GM18526 (cell line): ENCODE measurements at regions not wholly inside any gene's neighbourhood (a gene's known extent, or its start where the extent isn't known, plus 50 kb on each side); places are given as distances from the start of the nearest gene placed in this dataset.

Source experiments
- POLR2A ChIP-seq: IDR thresholded peaks from 3 replicates; pipeline ENCODE4 v1.6.1; 2011; ENCODE audit not compliant: insufficient read length; ENCODE audit errors: extremely low read depth

DNA sequence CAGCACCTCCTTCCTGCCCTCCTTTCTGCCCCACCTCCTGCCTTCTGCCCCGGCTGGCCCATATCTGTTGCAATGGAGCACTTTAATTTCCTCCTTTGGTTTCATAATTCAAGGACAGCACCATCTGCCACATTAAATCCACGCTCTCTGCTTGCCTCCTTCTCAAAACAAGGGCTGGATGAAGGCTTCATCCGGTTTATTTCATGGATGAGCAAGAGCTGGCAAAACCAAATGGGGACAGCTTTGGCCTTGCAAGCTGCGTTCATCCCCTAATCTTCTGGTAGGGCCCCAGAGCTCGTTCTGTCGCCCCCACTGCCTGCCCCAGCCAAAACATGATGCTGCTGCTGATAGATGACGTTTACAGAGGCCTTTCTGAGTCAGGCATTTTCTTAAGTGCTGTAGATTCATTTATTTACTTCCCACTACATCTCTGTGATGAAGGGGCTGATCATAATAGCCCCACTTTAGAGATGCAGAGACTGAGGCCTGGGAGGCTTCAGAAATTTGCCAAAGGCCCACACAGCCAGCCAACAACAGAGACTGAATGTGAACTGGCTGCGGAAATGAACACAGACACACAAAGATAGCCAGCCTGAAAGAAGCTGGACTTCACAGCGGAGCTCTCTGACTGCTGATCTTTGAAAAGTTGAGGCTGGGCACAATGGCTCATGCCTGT lies 115.6 kb upstream of the CPEB4 start:
- no peak for TF ChIP-seq POLR2A

DNA sequence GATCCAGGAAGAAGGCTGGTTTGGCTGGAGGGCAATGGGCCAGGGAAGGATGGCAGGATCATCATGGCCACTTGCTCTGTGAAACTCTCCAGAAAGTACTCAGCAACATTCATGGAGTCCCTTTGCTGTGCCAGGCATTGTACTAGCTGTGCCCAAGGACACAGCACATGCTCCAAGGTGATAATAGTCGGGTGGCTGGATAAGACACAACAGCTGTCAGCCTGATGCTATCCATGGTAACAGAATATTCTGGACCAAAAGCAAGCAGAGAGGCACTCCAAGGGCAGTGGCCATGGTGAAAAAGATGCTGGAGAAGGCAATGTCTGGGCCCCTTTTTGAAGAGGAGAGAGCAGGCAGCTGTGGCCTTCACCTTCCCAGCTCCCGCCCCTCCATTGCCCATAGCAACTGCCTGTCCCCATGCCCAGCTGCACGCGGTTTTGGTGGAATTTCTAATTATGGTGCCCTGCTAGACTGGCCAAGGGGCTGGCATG lies 113.8 kb upstream of the CPEB4 start:
- TF ChIP-seq POLR2A = no peak

GRCh38 chr5:173775261-173776197 lies 112.6 kb upstream of the CPEB4 start:
- TF ChIP-seq POLR2A = no peak

GRCh38 chr5:173777149-173777548 lies 111.0 kb upstream of the CPEB4 start:
- TF ChIP-seq POLR2A = no peak

DNA sequence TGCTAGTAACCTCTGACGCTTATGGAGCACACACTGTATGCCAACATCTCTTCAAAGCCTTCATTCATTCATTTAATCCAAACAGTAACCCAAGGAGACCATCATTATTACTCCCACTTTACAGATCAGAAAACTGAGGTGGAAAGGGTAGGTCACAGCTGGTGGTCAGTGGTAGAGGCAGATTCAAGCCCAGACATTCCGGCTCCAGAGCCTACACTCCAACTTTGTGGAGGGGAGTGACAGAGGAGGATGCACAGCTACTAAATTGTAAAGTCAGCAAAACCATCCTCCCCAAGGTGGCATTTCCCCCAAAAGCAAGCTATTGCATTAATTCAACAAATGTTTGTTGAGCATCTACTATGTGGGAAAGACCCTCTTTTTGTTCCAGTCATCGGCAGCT lies 110.5 kb upstream of the CPEB4 start:
- no peak for TF ChIP-seq POLR2A

DNA sequence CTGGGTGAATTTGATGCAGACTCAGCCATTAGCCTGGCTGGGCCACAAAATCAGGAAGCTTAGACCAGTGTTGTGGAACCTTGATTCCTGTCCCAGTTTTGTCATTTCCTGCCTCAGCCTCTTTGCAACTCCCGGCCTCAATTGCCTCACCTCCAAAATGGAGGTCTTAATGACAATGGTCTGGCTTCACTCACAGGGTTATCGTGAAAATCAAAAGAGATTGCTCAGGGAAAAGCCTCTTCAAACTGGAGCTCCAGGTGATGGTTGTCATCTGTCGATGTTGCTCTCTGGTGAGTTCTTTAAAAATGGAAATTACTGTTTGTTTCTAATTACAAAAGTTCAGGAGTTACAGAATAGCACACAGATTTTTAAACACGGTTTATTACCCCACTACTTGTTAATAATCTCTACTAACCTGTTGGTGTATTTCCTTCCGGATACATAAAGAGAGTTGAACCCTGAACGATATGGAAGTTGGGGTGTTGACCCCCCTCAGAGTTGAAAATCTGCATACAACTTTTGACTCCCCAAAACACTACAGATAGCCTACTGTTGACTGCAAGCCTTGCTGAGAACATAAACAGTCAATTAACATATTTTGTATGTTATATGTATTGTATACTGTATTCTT lies 109.9 kb upstream of the CPEB4 start:
- TF ChIP-seq POLR2A = no peak

GRCh38 chr5:173778784-173779304 lies 109.3 kb upstream of the CPEB4 start:
- no peak for TF ChIP-seq POLR2A

DNA sequence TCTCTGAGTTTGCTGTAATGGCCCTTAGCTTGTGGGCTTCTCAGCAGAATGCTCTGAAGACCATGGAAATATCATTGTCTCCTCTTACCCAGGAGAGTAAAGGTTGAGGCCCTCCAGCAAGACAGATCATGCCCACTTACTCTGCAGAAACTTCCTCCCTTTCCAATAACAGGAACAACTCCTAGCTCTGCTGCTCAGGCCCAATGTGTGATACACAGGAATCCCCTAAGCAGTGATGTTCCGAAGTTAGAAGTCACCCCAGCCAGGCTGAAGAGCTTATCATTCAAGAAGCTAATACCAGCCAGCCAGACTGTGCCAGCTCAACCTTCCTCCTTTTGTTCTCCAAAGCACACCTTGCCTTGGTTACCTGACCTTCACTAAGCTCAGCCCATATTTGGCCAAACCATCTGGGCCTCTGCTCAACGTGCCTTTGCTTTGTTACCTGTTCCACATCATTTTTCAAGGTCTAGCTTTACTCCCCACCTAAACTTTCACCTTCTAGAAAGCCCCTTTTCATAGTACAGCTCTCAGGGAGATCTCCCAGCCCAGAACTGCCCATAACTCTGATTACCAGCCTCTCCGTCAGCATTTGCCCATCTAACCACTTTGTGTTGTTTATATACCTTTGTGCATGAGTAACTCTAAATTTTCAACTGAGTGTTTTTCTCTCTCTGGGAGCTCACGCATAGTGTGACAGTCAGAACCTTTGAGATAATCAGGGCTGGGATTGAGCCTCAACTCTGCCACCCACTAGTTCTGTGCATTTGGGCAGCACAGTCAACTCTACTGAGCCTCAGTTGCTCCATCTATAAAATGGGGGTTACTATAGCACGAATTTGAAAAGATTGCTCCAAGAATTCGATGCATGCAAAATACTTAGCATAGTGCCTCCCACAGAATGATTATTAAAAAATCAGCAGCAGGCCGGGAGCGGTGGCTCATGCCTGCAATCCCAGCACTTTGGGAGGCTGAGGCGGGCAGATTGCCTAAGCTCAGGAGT lies 107.6 kb upstream of the CPEB4 start:
- no peak for TF ChIP-seq POLR2A

DNA sequence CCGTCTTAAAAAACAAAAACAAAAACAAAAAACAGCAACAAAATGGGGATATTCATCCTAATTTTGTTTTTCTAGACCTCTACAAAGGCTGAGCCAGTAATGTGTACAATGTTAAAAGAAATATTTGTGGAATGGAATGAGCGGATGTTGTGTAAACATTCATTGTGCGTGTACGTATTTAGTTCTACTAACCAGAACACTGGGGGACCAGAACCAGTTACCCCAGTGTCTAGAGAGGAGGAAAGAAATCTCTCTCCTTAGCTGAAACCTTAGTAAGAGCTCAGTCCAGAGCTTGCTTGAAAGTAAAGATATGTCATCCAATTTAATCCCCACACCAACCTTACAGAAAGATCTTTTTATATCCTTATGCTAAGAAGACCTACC lies 106.7 kb upstream of the CPEB4 start:
- no peak for TF ChIP-seq POLR2A

DNA sequence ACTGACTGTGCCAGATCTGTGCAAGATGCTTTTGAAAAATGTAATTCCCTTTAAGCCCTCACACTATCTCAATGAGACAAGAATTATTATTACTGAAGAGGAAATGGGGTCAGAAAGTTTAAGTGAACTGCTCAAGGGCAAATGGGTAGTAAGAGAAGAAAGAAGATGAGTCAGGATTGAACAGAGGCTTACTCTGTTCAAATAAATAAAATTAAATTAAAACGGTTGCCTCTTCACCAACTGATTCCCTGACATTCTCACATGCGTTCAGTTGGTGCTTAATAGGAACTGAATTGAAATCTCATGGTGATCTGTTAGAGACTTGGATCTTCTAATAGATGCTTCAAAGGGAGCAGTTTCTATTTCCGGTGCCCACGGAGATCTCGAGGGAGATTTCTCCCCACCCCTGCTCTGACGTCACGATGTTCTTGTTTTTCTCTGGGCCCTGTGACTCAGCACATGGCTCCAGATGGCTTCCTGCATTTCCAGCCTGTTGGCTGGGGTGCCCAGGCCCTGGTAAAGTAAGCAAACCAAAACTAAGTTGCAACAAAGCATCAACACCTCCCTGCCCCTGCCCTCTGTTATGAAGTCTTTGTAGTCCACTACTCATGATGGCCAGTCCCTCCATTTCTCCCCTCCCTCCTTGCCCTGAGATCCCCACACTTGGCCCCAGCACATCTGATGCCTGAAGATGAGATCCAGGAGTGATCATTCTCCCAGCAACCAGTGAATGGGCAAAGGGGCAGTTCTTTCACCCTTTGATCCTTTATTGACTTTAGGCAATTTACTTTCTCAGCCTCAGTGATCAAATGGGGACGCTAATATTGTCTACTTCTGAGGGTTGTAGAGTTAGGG lies 106.1 kb upstream of the CPEB4 start:
- TF ChIP-seq POLR2A = no peak

- no peak for TF ChIP-seq POLR2A
Measured at GRCh38 chr5:173782671-173783101, 105.5 kb upstream of the CPEB4 start.

GRCh38 chr5:173783371-173783770 lies 104.8 kb upstream of the CPEB4 start:
- TF ChIP-seq POLR2A = no peak

- no peak for TF ChIP-seq POLR2A
Measured at GRCh38 chr5:173785400-173785799, 102.7 kb upstream of the CPEB4 start.
